ENCODE measurements at regions not wholly inside any gene's neighbourhood (a gene's known extent, or its start where the extent isn't known, plus 50 kb on each side); places are given as distances from the start of the nearest gene placed in this dataset.

- no peak for TF ChIP-seq CTCF (IDR thresholded peaks at IDR 0.05; ENCODE audit: insufficient read depth, low read length)
These were observed 319.0 kb downstream of the BCL11A start for GRCh38 chr2:60234274-60234986.

GRCh38 chr2:60230596-60230995 is 322.9 kb downstream of the BCL11A start:
- DNase-seq (ENCODE audit: low read depth): no peak
- no peak overlapping the region for H3K4me3 ChIP-seq (ENCODE audit: low read depth, low read length)
- no peak for TF ChIP-seq CTCF (IDR thresholded peaks at IDR 0.05; ENCODE audit: insufficient read depth, low read length)

More at GRCh38 chr2:60234274-60234986, 319.0 kb downstream of the BCL11A start:
- DNase-seq (ENCODE audit: low read depth): no peak
- no peak overlapping the region for H3K4me3 ChIP-seq (ENCODE audit: low read depth, low read length)

GRCh38 chr2:60230037-60230436 is 323.4 kb downstream of the BCL11A start:
- H3K4me3 ChIP-seq (ENCODE audit: low read depth, low read length): no peak overlapping the region
- no peak for DNase-seq (ENCODE audit: low read depth)
- no peak for TF ChIP-seq CTCF (IDR thresholded peaks at IDR 0.05; ENCODE audit: insufficient read depth, low read length)

- no peak for DNase-seq (ENCODE audit: low read depth)
- no peak for TF ChIP-seq CTCF (IDR thresholded peaks at IDR 0.05; ENCODE audit: insufficient read depth, low read length)
- no peak overlapping the region for H3K4me3 ChIP-seq (ENCODE audit: low read depth, low read length)
These were observed 326.5 kb downstream of the BCL11A start for GRCh38 chr2:60226943-60227342.

GRCh38 chr2:60226191-60226590 is 327.3 kb downstream of the BCL11A start:
- no peak for TF ChIP-seq CTCF (IDR thresholded peaks at IDR 0.05; ENCODE audit: insufficient read depth, low read length)
- H3K4me3 ChIP-seq (ENCODE audit: low read depth, low read length): no peak overlapping the region
- no peak for DNase-seq (ENCODE audit: low read depth)

- H3K4me3 ChIP-seq (ENCODE audit: low read depth, low read length): no peak overlapping the region
- DNase-seq (ENCODE audit: low read depth): no peak
- no peak for TF ChIP-seq CTCF (IDR thresholded peaks at IDR 0.05; ENCODE audit: insufficient read depth, low read length)
These were observed 329.6 kb downstream of the BCL11A start for GRCh38 chr2:60223859-60224258.

- no peak overlapping the region for H3K4me3 ChIP-seq (ENCODE audit: low read depth, low read length)
- no peak for DNase-seq (ENCODE audit: low read depth)
- no peak for TF ChIP-seq CTCF (IDR thresholded peaks at IDR 0.05; ENCODE audit: insufficient read depth, low read length)
These were observed 332.4 kb downstream of the BCL11A start for GRCh38 chr2:60221098-60221497.

Data from fibroblast of the aortic adventitia (primary cell).